Neural cell (in vitro differentiated cells): ENCODE measurements at regions not wholly inside any gene's neighbourhood (a gene's known extent, or its start where the extent isn't known, plus 50 kb on each side); places are given as distances from the start of the nearest gene placed in this dataset.

Experiments
- H2AFZ ChIP-seq: fragments of 200-600, 300-800 bp; sonication (generic), shearing (Covaris generic); 2 replicates; pipeline ENCODE4 v1.6.0; 2014; ENCODE audit warnings: low read depth, mild to moderate bottlenecking, antibody characterized with exemption, low read length, moderate library complexity
- H3F3A ChIP-seq: fragments of 200-600 bp; shearing (Covaris generic); 2 replicates; pipeline ENCODE4 v1.6.1; 2016; ENCODE audit warnings: mild to moderate bottlenecking, moderate library complexity, mixed read lengths, antibody characterized with exemption, low read length; ENCODE audit not compliant: insufficient read depth, poor library complexity, severe bottlenecking
- H3K27ac ChIP-seq: fragments of 200-600, 300-800 bp; sonication (generic), shearing (Covaris generic); 2 replicates; pipeline ENCODE4 v1.5.1; 2014; ENCODE audit warnings: mild to moderate bottlenecking, low read length, moderate library complexity
- H3K27me3 ChIP-seq: fragments of 300-800, 200-600 bp; sonication (generic), shearing (Covaris generic); 2 replicates; pipeline ENCODE4 v1.6.0; 2014; ENCODE audit warnings: mild to moderate bottlenecking, low read depth, low read length, moderate library complexity; ENCODE audit not compliant: insufficient read depth
- H3K36me3 ChIP-seq: fragments of 300-800, 200-600 bp; sonication (generic), shearing (Covaris generic); 2 replicates; pipeline ENCODE4 v1.5.1; 2014; ENCODE audit warnings: mild to moderate bottlenecking, antibody characterized with exemption, low read length, moderate library complexity; ENCODE audit not compliant: insufficient read depth
- H3K4me2 ChIP-seq: fragments of 300-800, 200-600 bp; sonication (generic), shearing (Covaris generic); 2 replicates; pipeline ENCODE4 v1.6.0; 2014; ENCODE audit warnings: mild to moderate bottlenecking, low read length
- H3K4me3 ChIP-seq: fragments of 300-800, 200-600 bp; sonication (generic), shearing (Covaris generic); 2 replicates; pipeline ENCODE4 v1.5.1; 2014; ENCODE audit warnings: mild to moderate bottlenecking, low read length, moderate library complexity
- H3K79me2 ChIP-seq: fragments of 200-600 bp; shearing (Covaris generic); replicated peaks from 2 replicates; pipeline ENCODE4 v1.6.0; 2014; ENCODE audit warnings: mild to moderate bottlenecking, low read length, moderate library complexity; ENCODE audit not compliant: insufficient read depth
- H3K9ac ChIP-seq: fragments of 300-800, 200-600 bp; sonication (generic), shearing (Covaris generic); 2 replicates; pipeline ENCODE4 v1.6.1; 2016; ENCODE audit warnings: mild to moderate bottlenecking, low read length, mixed read lengths
- H3K9me2 ChIP-seq: fragments of 200-600 bp; shearing (Covaris generic); 2 replicates; pipeline ENCODE4 v1.6.1; 2016; ENCODE audit warnings: mild to moderate bottlenecking, low read length, mixed read lengths; ENCODE audit not compliant: insufficient read depth
- H3K9me3 ChIP-seq: fragments of 200-600, 300-800 bp; sonication (generic), shearing (Covaris generic); 2 replicates; pipeline ENCODE4 v1.6.1; 2016; ENCODE audit warnings: mild to moderate bottlenecking, mixed run types, low read length, moderate library complexity, mixed read lengths
- H4K20me1 ChIP-seq: fragments of 200-600 bp; shearing (Covaris generic); 2 replicates; pipeline ENCODE4 v1.6.1; 2016; ENCODE audit warnings: mild to moderate bottlenecking, mixed run types; ENCODE audit not compliant: insufficient read depth
- CTCF ChIP-seq: fragments of 450-650 bp; IDR thresholded peaks from 2 replicates; pipeline ENCODE4 v1.5.1; 2014; ENCODE audit warnings: antibody characterized with exemption, mild to moderate bottlenecking, moderate library complexity; ENCODE audit not compliant: poor library complexity, severe bottlenecking
- EP300 ChIP-seq: fragments of 450-650 bp; conservative IDR thresholded peaks from 2 replicates; pipeline ENCODE4 v1.6.1; 2014; ENCODE audit warnings: antibody characterized with exemption, mild to moderate bottlenecking, moderate library complexity; ENCODE audit not compliant: poor library complexity, severe bottlenecking
- EZH2 ChIP-seq: fragments of 200-600, 300-800 bp; shearing (Covaris generic), sonication (generic); IDR thresholded peaks from 2 replicates; pipeline ENCODE4 v1.6.1; 2014; ENCODE audit warnings: antibody characterized with exemption, low read length, borderline replicate concordance, mild to moderate bottlenecking; ENCODE audit not compliant: insufficient read depth, poor library complexity, severe bottlenecking
- MXI1 ChIP-seq: fragments of 450-650 bp; conservative IDR thresholded peaks from 2 replicates; pipeline ENCODE4 v1.6.1; 2014; ENCODE audit warnings: antibody characterized with exemption, mild to moderate bottlenecking; ENCODE audit not compliant: poor library complexity, severe bottlenecking
- POLR2AphosphoS5 ChIP-seq: IDR thresholded peaks from 2 replicates; pipeline ENCODE4 v1.6.1; 2012
- RAD21 ChIP-seq: fragments of 450-650 bp; conservative IDR thresholded peaks from 2 replicates; pipeline ENCODE4 v1.6.1; 2014; ENCODE audit warnings: antibody characterized with exemption, mild to moderate bottlenecking, moderate library complexity
- REST ChIP-seq: IDR thresholded peaks from 2 replicates; pipeline ENCODE4 v1.6.1; 2012; ENCODE audit warnings: borderline replicate concordance
- SMC3 ChIP-seq: fragments of 450-650 bp; conservative IDR thresholded peaks from 2 replicates; pipeline ENCODE4 v1.6.1; 2014; ENCODE audit warnings: antibody characterized with exemption, mild to moderate bottlenecking, moderate library complexity; ENCODE audit not compliant: poor library complexity
- TAF1 ChIP-seq: IDR thresholded peaks from 2 replicates; pipeline ENCODE4 v1.6.1; 2012; ENCODE audit warnings: low read depth

GRCh38 chr10:78972947-78973900 lies 95.5 kb upstream of the ZMIZ1 start:
- no peaks in the 10 kb centered on the region for H3K79me2 ChIP-seq
- H2AFZ ChIP-seq = no peak overlapping the region
- H3K4me2 ChIP-seq = peak overlapping the region; percentile 77
- H3K4me3 ChIP-seq = peak overlapping the region; percentile 66
- peak overlapping the region; percentile 95 for H3K27ac ChIP-seq
- TF ChIP-seq RAD21 (peak; percentile 58), POLR2AphosphoS5 (peak; percentile 59), TAF1 (no peak), MXI1 (peak; percentile 35), EZH2 (no peak), CTCF (peak; percentile 28), EP300 (peak; percentile 51), REST (peak; percentile 12), SMC3 (no peak)
- no peaks in the 10 kb centered on the region for H3K27me3 ChIP-seq
- H3K36me3 ChIP-seq = no peaks in the 10 kb centered on the region
- no peaks in the 10 kb centered on the region for H3K9me3 ChIP-seq
- no peaks in the 10 kb centered on the region for H4K20me1 ChIP-seq
- peaks cover 7% of the 10 kb centered on the region for H3F3A ChIP-seq
- peak overlapping the region; percentile 86 for H3K9ac ChIP-seq
- no peaks in the 10 kb centered on the region for H3K9me2 ChIP-seq

- Histone ChIP-seq H3K9ac (peak overlapping the region; percentile 86), H3K9me2 (no peaks in the 10 kb centered on the region), H3K79me2 (no peaks in the 10 kb centered on the region), H3K4me3 (peak overlapping the region; percentile 66), H3K27ac (peak overlapping the region; percentile 95), H4K20me1 (no peaks in the 10 kb centered on the region), H3K4me2 (peak overlapping the region; percentile 60), H3K9me3 (no peaks in the 10 kb centered on the region), H3K27me3 (no peaks in the 10 kb centered on the region), H2AFZ (peak overlapping the region; percentile 22), H3F3A (peaks cover 7% of the 10 kb centered on the region), H3K36me3 (no peaks in the 10 kb centered on the region)
- TF ChIP-seq REST (peak; percentile 37), CTCF (no peak), TAF1 (peak; percentile 35)
Observed at GRCh38 chr10:78973901-78974616, 94.7 kb upstream of the ZMIZ1 start.
